Astrocyte (in vitro differentiated cells and primary cell): ENCODE measurements at regions not wholly inside any gene's neighbourhood (a gene's known extent, or its start where the extent isn't known, plus 50 kb on each side); places are given as distances from the start of the nearest gene placed in this dataset.
"Not testable (repeated sequence)": the region's sequence is repeated elsewhere in the genome, so short reads cannot be mapped to it uniquely, and the experiment has no call there.

ENCODE experiments used
- DNase-seq: peaks from one replicate; pipeline ENCODE4 v3.0.0-alpha.2; 2010; ENCODE audit warnings: low read depth
- FAIRE-seq: peaks from 2 replicates; lab custom pipeline; 2011; peaks lifted over from hg19 to GRCh38; lab: Jason Lieb, UNC
- H2AFZ ChIP-seq: 2 replicates; pipeline ENCODE4 v1.6.0; 2012; ENCODE audit warnings: low read depth, low read length, inconsistent platforms
- H3K27ac ChIP-seq: 2 replicates; pipeline ENCODE4 v1.5.1; 2011; ENCODE audit warnings: low read depth, low read length, inconsistent platforms
- H3K27me3 ChIP-seq: 2 replicates; pipeline ENCODE4 v1.6.0; 2011; ENCODE audit warnings: low read length, inconsistent platforms; ENCODE audit not compliant: insufficient read depth
- H3K36me3 ChIP-seq: 2 replicates; pipeline ENCODE4 v1.5.1; 2011; ENCODE audit warnings: low read length, inconsistent platforms; ENCODE audit not compliant: insufficient read depth
- H3K4me1 ChIP-seq: 2 replicates; pipeline ENCODE4 v1.5.1; 2011; ENCODE audit warnings: low read length, inconsistent platforms; ENCODE audit not compliant: insufficient read depth
- H3K4me2 ChIP-seq: 2 replicates; pipeline ENCODE4 v1.6.0; 2012; ENCODE audit warnings: low read length, inconsistent platforms
- H3K4me3 ChIP-seq: 2 replicates; pipeline ENCODE4 v1.5.1; 2011; ENCODE audit warnings: low read depth, mild to moderate bottlenecking, low read length, inconsistent platforms; ENCODE audit not compliant: insufficient read depth
- H3K79me2 ChIP-seq: 2 replicates; pipeline ENCODE4 v1.6.0; 2012; ENCODE audit warnings: mild to moderate bottlenecking, low read length, inconsistent platforms; ENCODE audit not compliant: insufficient read depth
- H3K9ac ChIP-seq: 2 replicates; pipeline ENCODE4 v1.6.0; 2012; ENCODE audit warnings: mild to moderate bottlenecking, low read length, inconsistent platforms
- H3K9me3 ChIP-seq: 2 replicates; pipeline ENCODE4 v1.5.1; 2012; ENCODE audit warnings: low read depth, mild to moderate bottlenecking, low read length, inconsistent platforms; ENCODE audit not compliant: insufficient read depth
- H4K20me1 ChIP-seq: 2 replicates; pipeline ENCODE4 v1.6.0; 2012; ENCODE audit warnings: low read length, inconsistent platforms; ENCODE audit not compliant: insufficient read depth
- H3K27ac Mint-ChIP-seq: one replicate; pipeline ENCODE4 v1.8.0; 2021; ENCODE audit warnings: mild to moderate bottlenecking, mixed read lengths; ENCODE audit not compliant: unreplicated experiment
- H3K27me3 Mint-ChIP-seq: one replicate; pipeline ENCODE4 v1.8.0; 2021; ENCODE audit warnings: low read depth, mixed read lengths; ENCODE audit not compliant: unreplicated experiment
- H3K36me3 Mint-ChIP-seq: one replicate; pipeline ENCODE4 v1.8.0; 2021; ENCODE audit warnings: low read depth, mixed read lengths; ENCODE audit not compliant: unreplicated experiment
- H3K4me1 Mint-ChIP-seq: one replicate; pipeline ENCODE4 v1.8.0; 2021; ENCODE audit warnings: low read depth, mixed read lengths; ENCODE audit not compliant: unreplicated experiment
- H3K4me3 Mint-ChIP-seq: one replicate; pipeline ENCODE4 v1.8.0; 2021; ENCODE audit warnings: mild to moderate bottlenecking, moderate library complexity, mixed read lengths; ENCODE audit not compliant: unreplicated experiment
- H3K9me3 Mint-ChIP-seq: one replicate; pipeline ENCODE4 v1.8.0; 2021; ENCODE audit warnings: mild to moderate bottlenecking, mixed read lengths; ENCODE audit not compliant: unreplicated experiment
- EZH2 ChIP-seq: IDR thresholded peaks from 2 replicates; pipeline ENCODE4 v1.6.1; 2012; ENCODE audit warnings: mild to moderate bottlenecking, low read length, inconsistent platforms; ENCODE audit not compliant: insufficient read depth
- TF ChIP-seq, protein P1 (sequence below): IDR thresholded peaks from 2 replicates; pipeline ENCODE4 v1.5.1; 2011; ENCODE audit warnings: low read depth, mild to moderate bottlenecking, inconsistent platforms, low read length, moderate library complexity; ENCODE audit not compliant: insufficient read depth

DNA sequence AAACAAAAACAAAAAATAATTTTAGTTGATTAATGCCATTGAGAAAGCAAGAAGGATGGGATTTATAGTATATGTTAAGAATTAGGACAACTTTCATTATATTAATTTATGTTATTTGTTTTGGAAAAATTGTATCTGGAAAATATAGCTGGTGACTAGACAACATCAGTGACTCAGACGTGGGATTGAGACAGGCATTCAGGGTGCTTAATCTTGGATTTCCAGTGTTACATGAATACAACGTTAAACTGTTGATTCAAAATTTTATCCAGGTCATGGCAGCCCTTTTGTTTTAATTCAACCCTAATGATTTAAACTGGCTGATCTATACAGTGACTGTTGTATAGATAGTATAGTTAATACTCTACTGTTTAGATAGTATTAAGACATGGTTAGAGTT, 827.1 kb upstream of the B3GALT2 start:
- Histone ChIP-seq H3K9ac (no peak overlapping the region), H3K4me1 (no peaks in the 10 kb centered on the region), H3K4me2 (no peak overlapping the region), H3K4me3 (no peak overlapping the region), H3K27ac (no peak overlapping the region), H2AFZ (no peak overlapping the region), H3K9me3 (no peaks in the 10 kb centered on the region), H4K20me1 (no peaks in the 10 kb centered on the region), H3K27me3 (no peaks in the 10 kb centered on the region), H3K36me3 (no peaks in the 10 kb centered on the region), H3K79me2 (no peaks in the 10 kb centered on the region)
- TF ChIP-seq, protein P1, sequence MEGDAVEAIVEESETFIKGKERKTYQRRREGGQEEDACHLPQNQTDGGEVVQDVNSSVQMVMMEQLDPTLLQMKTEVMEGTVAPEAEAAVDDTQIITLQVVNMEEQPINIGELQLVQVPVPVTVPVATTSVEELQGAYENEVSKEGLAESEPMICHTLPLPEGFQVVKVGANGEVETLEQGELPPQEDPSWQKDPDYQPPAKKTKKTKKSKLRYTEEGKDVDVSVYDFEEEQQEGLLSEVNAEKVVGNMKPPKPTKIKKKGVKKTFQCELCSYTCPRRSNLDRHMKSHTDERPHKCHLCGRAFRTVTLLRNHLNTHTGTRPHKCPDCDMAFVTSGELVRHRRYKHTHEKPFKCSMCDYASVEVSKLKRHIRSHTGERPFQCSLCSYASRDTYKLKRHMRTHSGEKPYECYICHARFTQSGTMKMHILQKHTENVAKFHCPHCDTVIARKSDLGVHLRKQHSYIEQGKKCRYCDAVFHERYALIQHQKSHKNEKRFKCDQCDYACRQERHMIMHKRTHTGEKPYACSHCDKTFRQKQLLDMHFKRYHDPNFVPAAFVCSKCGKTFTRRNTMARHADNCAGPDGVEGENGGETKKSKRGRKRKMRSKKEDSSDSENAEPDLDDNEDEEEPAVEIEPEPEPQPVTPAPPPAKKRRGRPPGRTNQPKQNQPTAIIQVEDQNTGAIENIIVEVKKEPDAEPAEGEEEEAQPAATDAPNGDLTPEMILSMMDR: no peak
- TF ChIP-seq EZH2: no peak
- H3K27ac Mint-ChIP-seq: no peak overlapping the region
- H3K27me3 Mint-ChIP-seq: no peaks in the 10 kb centered on the region
- peaks cover 1% of the 10 kb centered on the region for H3K9me3 Mint-ChIP-seq
- H3K4me3 Mint-ChIP-seq: no peak overlapping the region
- no peaks in the 10 kb centered on the region for H3K4me1 Mint-ChIP-seq
- FAIRE-seq (no peak), DNase-seq (no peak)
- H3K36me3 Mint-ChIP-seq: no peaks in the 10 kb centered on the region

DNA sequence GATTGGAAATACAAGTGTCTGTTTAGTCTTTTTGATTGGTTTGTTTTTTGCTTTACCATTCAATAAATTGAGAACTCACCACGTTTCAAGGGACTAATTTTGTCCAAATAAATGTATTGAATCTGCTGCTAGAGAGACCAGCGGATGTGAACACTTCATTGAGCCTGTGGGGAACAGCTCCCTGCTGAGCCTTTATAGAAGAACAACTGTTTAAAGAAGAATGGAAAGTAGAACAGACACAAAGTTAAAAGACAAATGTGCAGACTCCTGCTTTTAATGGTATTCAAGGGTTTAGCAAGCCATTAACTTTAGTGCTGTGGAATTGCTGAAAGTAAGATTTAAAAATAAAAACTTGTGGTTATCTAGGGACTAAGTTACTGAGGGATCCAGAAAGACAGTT, 817.7 kb upstream of the B3GALT2 start:
- Histone ChIP-seq H2AFZ (no peak overlapping the region), H3K27me3 (no peaks in the 10 kb centered on the region), H3K4me1 (no peaks in the 10 kb centered on the region), H3K79me2 (no peaks in the 10 kb centered on the region), H3K36me3 (no peaks in the 10 kb centered on the region), H3K27ac (no peak overlapping the region), H3K9me3 (no peaks in the 10 kb centered on the region), H3K9ac (no peak overlapping the region), H3K4me3 (no peak overlapping the region), H4K20me1 (no peaks in the 10 kb centered on the region), H3K4me2 (no peak overlapping the region)
- Mint-ChIP-seq H3K4me1 (no peaks in the 10 kb centered on the region), H3K9me3 (no peaks in the 10 kb centered on the region), H3K4me3 (no peak overlapping the region), H3K36me3 (no peaks in the 10 kb centered on the region), H3K27me3 (no peaks in the 10 kb centered on the region), H3K27ac (no peak overlapping the region)
- TF ChIP-seq EZH2: no peak
- TF ChIP-seq, protein P1: no peak
- DNase-seq: no peak
- FAIRE-seq: no peak

DNA sequence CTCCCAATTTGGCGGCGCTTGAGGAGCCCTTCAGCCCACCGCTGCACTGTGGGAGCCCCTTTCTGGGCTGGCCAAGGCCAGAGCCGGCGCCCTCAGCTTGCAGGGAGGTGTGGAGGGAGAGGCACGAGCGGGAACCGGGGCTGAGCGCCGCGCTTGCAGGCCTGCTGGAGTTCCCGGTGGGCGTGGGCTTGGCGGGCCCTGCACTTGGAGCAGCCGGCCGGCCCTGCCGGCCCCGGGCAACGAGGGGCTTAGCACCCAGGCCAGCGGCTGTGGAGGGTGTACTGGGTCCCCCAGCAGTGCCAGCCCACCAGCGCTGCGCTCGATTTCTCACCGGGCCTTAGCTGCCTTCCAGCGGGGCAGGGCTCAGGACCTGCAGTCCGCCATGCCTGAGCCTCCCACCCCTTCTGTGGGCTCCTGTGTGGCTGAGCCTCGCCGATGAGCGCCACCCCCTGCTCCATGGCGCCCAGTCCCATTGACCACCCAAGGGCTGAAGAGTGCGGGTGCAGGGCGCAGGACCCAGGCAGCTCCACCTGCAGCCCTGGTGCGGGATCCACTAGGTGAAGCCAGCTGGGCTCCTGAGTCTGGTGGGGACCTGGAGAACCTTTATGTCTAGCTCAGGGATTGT, 815.4 kb upstream of the B3GALT2 start:
- not testable (repeated sequence) for H4K20me1 ChIP-seq, H3K27ac ChIP-seq, H3K36me3 ChIP-seq, DNase-seq, H3K4me1 Mint-ChIP-seq, H3K4me3 Mint-ChIP-seq, FAIRE-seq, H3K79me2 ChIP-seq, H3K9me3 ChIP-seq, H3K27me3 ChIP-seq, H3K4me1 ChIP-seq, H3K9me3 Mint-ChIP-seq, H3K27me3 Mint-ChIP-seq, H3K4me3 ChIP-seq, H3K36me3 Mint-ChIP-seq, H2AFZ ChIP-seq, H3K9ac ChIP-seq, H3K27ac Mint-ChIP-seq, H3K4me2 ChIP-seq
